Muscle of back (tissue), 3 donors: ENCODE measurements at regions not wholly inside any gene's neighbourhood (a gene's known extent, or its start where the extent isn't known, plus 50 kb on each side); places are given as distances from the start of the nearest gene placed in this dataset.

Experiments
- DNase-seq, 3 donors: peaks; one replicate each; pipeline versions ENCODE4 v3.0.0 to v3.0.0-alpha.2; 2013

DNA sequence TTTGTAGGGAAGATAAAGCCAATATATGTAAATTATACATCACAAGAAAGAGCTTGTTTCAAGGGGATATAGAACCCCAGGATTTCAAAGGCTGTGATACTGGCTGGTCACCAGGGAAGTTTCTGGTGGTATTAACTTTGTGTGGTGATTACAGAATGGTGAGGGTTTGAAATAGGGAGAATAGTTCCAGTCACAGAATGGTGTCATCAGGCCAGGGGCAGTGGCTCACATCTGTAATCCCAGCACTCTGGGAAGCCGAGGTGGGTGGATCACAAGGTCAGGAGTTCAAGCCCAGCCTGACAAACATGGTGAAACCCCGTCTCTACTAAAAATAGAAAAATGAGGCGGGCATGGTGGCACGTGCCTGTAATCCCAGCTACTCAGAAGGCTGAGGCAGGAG lies 183.8 kb upstream of the XYLT1 start:
- DNase-seq, result no peak

DNA sequence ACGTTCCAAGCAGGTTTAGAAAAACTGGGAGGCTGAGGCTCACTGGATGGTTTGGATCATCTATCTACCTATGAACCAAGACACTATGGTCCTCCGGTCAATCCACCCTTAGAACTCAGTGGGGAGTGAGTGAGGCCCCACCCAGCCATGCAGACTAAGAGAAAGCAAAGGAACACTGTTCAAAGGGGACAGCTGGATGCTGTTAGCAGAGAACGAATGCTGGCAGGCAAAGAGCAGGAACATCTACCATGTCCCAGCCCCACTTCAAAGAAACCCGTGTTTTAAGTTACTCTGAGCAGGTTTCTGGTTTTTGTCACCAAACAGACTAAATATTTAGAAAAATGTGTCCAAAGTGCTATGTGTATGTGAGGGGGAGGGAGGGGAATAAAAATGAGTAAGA lies 183.4 kb upstream of the XYLT1 start:
- no peak for DNase-seq

DNA sequence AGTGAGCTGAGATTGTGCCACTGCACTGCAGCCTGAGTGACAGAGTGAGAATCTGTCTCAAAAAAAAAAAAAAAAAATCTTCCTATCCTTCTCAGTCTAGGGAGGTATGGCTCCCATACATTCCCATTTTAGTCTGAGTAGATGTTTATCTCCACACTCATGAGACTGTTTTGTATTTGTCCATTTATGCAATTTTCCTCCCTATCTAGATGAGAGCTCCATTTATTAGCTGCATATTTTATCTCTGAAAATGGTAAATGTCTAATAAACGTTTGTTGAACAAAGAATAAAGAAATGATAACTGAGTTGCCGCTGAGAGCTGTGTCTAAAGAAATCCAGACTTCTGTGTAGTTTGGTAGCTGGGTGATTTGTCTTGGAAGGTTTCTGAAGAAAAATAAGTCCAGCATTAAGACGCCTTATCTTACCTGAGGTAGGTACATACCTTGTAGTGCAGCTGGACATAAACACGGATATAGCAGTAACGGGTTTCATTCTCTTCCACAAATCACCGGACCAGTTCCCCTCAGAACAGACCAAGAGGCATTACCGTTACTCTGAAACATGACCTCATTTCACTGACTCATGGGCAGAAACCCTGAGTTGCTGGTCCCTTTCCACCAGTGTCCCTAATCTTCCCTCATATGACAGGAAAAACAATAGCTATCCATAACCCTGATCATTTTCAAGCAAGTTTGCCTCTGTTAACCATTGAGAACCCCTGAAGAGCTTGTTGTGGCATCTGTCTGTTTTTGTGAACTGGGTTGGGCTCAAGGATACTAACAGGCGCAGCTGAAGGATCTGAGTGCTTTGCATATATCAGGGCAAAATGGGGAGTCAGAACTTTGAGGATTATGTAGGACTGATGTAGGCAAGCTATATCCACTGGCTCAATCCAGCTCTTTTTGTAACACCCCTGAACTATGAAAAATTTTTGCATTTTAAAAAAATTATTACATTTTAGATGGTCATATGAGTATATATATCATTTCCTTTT lies 177.4 kb upstream of the XYLT1 start:
- DNase-seq, result no peak

DNA sequence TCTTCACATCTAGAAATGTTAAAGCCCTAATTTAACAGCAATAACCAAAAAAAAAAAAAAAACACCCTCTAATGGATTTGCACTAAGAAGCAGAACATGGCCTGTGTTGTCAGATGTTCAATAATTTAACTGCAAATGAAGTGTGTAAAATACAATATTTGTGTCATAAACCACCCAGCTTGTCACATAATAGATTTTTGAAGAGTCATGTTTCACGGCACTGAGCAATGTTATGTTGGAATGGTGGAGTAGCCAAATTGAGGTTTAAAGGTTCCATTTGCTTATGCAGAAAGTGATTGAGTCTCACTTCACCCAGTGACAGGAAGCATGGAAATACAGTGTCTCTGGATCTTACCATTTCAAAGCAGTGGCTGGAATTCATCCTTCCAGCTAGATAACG lies 173.2 kb upstream of the XYLT1 start:
- no peak for DNase-seq

DNA sequence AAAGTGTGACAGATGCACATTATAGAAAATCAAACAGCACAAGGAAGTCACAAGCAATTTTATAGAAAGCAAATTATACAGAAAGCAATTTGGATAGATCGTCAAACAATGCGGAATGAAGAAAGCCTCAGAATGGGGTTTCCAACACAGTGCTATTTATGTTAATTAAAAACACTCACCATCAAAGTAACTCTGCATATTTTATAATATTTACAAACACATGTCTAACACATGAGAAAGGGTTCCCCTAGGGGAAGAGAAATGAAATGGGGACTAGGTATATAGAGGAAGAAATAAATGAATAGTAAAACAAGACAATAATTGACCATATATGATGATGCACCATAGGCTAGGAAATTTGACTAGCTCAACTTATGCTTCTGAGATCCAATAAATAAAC lies 171.2 kb upstream of the XYLT1 start:
- DNase-seq, result no peak

DNA sequence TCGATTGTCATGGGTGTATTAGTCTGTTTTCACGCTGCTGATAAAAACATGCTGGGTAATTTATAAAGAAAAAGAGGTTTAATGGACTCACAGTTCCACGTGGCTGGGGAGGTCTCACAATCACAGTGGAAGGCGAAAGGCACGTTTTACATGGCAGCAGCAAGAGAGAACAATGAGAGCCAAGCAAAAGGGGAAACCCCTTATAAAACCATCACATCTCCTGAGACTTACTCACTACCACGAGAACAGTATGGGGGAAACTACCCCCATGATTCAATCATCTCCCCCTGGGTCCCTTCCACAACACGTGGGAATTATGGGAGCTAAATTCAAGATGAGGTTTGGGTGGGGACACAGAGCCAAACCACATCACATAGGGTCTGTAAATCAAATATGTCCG lies 167.4 kb upstream of the XYLT1 start:
- DNase-seq, result no peak

DNA sequence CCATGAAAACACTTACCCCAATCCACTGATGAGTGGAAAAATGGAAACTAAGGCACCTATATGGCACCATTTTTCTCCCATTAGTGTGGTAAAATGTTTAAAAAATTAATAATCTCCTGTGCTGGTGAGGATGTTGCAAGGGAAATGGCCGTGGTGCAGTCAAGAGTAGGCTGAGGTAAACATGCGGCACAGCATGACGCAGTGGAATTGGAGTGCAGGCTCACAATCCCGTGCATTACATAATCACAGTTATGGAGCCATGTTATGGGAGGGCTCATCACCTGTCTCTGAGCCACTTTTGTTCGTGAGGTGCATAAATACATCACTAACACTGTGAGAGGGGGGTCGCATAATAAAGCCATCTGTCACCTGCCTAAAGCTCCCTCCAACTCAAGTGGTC lies 164.4 kb upstream of the XYLT1 start:
- DNase-seq, result no peak

DNA sequence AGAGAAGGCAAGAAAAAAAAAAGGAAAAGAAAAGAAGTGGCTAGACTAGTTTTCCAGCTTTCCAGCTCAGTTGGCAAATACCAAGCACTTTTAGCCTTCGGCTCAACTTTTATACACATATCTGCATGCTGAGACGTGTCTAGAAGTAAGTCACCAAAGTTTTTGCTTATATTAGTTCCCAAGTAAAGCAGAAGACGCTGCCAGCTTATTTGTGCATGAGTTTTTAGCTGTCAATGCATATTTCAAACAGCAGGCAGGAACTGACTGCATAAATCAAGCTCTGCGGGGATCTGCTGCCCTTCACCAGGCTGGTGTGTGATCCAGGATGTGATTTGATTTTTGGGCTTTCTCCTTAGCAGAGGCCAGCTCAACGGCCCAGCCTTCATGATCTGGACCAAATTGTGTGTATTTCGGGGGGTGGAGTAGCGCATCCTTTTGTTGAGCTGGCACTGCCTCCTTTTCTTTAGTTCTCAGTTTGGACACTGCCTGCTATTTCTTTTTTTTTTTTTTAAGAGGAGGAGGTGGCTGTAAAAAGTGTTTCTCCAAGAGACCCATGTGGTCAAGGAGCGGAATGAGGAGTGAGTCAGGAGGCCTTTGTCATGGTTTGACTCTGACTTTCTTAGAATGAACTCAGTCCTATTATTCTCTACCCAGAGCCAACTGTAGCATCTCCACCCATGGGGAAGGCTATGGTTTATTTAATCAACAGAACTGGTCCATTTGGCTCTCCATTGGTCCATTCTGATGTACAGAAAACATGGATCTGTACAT lies 162.6 kb upstream of the XYLT1 start:
- no peak for DNase-seq

DNA sequence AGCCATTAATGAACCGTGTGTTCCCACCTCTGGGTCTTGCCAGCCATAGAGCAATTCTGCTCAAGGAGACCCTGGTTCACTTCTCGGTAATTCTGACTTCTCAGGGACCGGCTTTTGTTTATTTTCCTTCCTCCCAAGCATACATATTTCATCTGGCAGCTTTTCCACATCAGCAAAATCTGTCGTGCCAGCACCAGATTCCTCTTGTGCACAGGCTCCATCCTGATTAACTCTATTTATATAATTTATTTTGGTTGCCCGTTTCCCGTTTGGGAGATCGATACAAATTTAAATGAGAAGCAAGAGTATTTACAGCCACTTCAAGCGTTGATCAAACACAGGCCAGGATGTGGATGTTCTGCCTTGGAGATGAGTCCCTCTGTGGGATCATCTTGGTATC lies 161.9 kb upstream of the XYLT1 start:
- no peak for DNase-seq

DNA sequence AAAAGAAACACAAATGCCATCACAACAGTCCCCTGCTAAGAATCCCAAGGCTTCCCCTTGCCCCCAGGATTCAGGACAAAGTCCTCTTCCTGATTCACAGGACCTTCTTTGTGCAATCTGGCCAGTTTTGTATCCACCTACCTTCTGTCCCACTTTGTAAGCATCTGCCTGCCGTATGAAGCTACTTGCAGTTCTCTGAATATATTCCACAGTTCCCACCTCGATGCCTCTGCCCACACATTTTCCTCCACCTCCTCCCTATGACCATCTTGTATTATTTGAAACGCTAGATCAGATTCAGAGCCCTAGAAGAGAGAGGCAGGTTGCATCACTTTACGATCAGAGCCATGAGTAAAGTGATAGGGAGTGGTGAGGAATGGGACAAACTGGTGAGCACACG lies 159.2 kb upstream of the XYLT1 start:
- DNase-seq, result no peak

DNA sequence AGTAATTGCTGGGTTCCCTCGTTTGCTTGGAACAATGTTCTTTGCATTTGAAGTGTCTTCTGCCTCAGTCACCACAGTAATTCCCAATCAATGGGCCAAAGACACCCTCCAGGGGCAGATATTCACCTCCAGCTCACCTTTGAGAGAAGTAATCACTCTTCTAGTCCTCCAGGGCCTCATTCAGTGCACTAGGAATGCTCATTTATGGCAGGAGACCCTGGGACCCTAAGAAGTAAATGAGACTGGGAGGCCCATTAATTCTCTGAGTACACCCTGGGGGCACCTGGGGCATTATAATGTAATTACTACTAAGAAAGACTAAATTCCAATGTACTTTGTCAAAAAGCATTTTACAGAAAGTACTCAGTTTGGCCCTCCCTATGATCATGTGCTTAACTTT lies 158.2 kb upstream of the XYLT1 start:
- DNase-seq, result no peak

DNA sequence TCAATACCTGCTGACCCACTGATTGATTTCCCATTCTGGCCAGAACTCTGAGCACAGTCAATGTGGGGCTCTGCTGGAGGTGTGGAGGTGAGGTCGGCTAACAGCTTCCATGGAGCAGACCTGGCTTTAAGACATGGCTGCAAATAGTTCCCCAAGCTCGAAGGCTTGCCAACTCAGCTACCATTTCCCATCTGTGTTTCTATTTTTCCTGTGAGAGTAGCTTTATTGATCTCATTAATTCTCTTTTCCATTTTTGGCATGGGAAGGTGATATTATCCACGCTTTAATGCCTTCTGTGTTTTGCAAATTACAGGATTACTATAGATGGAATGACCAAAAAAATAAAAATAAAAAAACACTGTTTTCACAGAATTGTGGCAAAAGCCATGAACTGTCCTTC lies 151.6 kb upstream of the XYLT1 start:
- DNase-seq, result no peak

DNA sequence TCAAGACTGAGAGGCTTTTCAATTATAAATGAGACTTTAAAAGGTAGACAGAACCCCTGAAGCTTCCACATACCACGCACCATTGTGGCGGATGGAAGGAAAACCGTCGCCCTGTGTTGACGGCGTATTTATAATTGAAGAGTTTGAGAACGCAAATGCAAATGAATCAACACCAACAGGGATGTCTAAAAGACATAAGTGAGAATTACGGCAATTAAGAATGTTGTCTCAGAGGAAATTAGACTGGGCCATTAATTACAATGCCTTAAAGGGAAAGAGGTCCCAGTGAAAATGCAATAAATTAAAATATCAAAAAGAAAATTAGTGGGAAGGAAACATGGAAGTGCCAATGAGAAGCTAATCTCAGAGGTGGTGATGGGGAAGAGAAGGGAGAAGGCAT lies 148.5 kb upstream of the XYLT1 start:
- no peak for DNase-seq

DNA sequence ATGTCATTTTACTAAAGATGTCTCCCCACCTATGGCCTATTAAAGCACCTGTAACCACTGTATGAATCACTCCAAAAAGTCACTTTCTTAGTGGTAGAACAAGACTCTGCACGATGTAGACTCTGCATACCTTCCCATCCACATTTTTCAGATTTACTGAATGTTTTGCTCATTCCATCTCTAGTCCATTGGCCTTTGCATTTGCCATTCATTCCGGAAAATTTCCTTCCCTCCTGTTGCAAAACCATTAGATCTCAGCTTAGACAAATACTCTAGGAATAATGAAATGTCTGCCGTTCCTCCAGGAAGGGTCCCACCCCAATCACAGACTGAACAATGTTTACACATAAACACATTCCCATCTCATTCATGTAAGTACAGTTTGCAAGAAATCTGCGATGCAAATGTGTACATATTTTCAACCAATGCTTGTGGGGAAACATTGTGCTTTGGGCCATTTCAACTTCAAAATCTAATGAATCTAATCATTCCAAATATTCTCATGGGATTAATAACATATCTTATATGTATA lies 146.3 kb upstream of the XYLT1 start:
- no peak for DNase-seq

DNA sequence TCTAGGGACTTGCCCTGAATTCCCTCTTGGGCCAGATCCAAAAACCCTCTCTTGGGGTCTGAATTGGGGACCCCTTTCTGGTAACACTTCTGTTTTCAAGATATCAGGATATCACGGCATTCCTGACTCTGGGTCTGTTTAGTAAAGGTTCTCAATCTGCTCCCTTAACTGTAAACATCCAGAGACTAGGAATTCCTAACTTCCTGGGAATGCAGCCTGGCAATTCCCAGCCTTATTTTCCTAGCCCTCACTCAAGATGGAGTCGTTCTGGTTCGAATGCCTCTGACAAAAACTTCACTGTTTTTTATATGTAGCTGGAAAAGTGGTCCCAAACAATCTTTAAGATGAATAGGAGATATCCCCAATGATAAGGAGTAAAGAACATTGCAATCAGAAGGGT lies 141.6 kb upstream of the XYLT1 start:
- DNase-seq, result no peak

DNA sequence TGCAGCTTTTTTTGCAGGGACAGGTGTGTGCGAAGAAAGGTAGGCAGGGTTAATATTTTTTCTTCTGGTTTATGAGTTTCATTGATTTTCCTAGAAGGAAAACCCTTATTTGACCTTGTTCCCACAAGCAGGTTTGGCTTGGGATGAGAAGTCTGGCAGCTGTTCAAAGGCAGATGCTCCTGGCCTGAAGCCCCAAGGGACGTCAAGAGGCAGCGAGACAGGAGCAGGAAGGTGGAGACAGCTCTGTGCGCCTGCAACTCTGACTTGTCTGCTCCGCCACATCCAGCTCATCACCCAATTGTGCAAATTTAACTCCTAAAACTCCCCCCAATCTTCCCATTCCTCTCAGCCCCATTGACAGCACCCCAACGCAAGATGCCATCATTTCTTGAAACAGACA lies 136.8 kb upstream of the XYLT1 start:
- DNase-seq, result no peak

DNA sequence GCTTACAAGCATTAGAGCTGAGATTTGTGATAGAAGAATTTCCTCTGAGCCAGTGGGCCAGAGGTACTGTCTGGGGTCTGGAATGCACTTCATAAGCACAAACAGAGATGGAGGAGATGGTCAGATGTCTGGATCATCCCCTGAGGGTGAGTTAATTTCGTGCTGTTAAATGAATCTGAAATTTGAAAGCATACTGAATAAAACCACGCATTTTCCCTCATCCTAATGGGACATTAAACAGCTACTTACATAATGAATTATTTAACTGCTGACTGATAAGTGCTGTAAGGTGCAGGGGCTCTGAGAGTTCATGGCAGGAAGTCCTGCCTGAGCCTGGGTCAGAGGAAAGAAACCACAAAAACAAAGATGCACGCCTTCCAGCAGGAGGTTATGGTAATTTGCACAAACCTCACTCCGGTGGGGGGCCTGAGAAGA lies 136.3 kb upstream of the XYLT1 start:
- DNase-seq, result no peak

DNA sequence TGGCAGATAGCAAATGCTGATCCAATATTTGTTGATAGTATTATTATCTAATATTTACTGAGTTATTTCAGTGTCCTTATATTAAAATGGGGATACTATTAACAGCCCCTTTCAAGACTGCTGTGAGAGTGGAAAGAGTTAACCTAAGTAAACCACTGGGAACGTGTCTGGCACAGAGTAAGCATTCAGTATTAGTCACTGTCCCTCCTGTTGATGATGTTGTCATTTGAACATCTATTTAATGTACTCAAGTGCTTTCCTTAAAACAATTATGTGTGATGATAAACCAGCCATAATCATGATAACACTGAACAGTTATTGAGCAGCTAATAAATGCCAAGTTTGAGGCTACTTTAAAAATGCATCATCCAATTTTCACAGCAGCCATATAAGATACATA lies 135.7 kb upstream of the XYLT1 start:
- no peak for DNase-seq

DNA sequence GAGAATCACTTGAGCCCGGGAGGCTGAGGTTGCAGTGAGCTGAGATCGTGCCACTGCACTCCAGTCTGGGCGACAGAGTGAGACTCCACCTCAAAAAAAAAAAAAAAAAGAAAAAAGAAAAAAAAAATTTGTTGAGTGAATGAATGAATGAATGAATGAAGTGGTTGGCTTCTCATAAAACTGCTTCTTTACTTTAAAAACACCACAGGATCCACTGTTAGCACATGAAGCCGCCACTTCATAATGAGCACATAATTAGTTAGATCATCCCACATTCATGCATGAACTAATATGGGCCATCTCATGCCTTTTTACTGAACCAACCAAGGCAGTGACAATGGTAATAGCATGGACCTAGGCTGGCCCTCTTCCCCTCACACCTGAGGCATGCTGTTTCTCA lies 135.0 kb upstream of the XYLT1 start:
- DNase-seq, result no peak

DNA sequence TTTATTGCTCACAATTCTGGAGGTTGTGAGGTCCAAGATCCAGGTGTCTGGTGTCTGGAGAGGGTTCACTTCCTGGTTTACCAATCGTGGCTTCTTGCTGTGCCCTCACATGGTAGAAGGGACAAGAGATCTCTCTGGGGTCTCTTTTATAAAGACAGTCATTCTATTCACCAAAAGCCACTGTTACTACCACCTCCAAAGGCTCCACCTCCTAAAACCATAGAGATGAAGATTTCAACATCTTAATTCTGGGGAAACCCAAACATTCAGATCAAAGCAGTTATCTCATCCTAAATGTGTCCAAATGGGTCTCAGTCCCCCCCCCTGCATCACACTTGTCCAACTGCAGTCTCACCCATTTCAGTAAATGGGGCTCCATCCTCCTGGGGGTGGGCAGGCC lies 132.9 kb upstream of the XYLT1 start:
- DNase-seq, result no peak

DNA sequence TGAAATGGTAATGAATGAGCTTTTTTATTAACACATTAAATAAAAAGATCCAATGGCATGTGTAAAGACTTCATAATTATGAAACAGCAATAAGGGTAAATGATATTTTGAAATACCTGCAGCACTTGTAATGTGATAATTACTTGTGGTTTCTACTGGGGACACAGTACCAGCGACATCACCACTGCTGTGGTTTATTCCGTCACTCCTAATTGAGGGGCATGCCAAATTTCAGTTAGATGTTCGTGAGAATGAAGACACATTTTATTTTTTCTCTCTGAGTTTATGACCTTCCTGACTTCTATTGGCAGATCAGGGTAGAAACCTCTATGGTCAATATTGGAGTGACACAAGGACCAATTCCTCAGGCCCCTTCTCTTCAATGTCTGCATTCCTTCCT lies 131.9 kb upstream of the XYLT1 start:
- no peak for DNase-seq

DNA sequence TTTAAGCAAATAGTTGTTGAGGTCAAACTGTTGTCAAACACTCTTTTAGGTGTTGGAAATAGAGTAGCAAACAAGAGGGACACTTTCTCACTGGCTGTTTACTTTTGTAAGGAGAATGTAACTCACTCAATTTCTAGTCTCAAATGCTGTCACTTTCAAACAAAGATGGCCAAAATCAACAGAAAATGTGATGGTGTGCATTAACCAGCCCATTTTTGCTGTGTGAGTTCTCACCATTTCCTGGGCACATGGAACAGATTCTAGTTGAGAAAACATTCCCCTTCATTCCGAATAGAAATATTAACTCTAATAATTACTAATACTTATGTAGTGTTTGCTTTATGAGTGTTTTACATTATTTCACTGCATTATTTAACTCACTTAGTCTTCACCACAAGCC lies 128.2 kb upstream of the XYLT1 start:
- no peak for DNase-seq
